BLaER1 treated with 17β-estradiol and CSF1 and Interleukin-3, amounts not matched to agents 10 nM and 100 nM (cell line): ENCODE measurements at regions not wholly inside any gene's neighbourhood (a gene's known extent, or its start where the extent isn't known, plus 50 kb on each side); places are given as distances from the start of the nearest gene placed in this dataset.
"Not testable (repeated sequence)": the region's sequence is repeated elsewhere in the genome, so short reads cannot be mapped to it uniquely, and the experiment has no call there.

Source experiments
- H3K27ac ChIP-seq, 11 experiments: shearing (Covaris generic); formaldehyde crosslinking; 2 replicates each; pipeline ENCODE4 v1.8.1; 2022
- H3K27me3 ChIP-seq, 11 experiments: shearing (Covaris generic); formaldehyde crosslinking; 2 replicates each; pipeline ENCODE4 v1.8.1; 2022
- H3K36me3 ChIP-seq, 11 experiments: shearing (Covaris generic); formaldehyde crosslinking; 2 replicates each; pipeline ENCODE4 v1.8.1; 2022
- H3K4me1 ChIP-seq, 10 experiments: shearing (Covaris generic); formaldehyde crosslinking; 2 replicates each; pipeline ENCODE4 v1.8.1; 2022
- H3K4me2 ChIP-seq, 11 experiments: shearing (Covaris generic); formaldehyde crosslinking; 2 replicates each; pipeline ENCODE4 v1.8.1; 2022
- H3K4me3 ChIP-seq, 10 experiments: shearing (Covaris generic); formaldehyde crosslinking; 2 replicates each; pipeline ENCODE4 v1.8.1; 2022
- H3K9ac ChIP-seq, 11 experiments: shearing (Covaris generic); formaldehyde crosslinking; 2 replicates each; pipeline ENCODE4 v1.8.1; 2022
- H3K9me3 ChIP-seq, 11 experiments: shearing (Covaris generic); formaldehyde crosslinking; replicated peaks in 1 of 11; 2 replicates each; pipeline ENCODE4 v1.8.1; 2022
- H4K20me1 ChIP-seq, 11 experiments: shearing (Covaris generic); formaldehyde crosslinking; 2 replicates each; pipeline ENCODE4 v1.8.1; 2022
- Cebpa-rat ChIP-seq, 11 experiments: shearing (Covaris generic); IDR thresholded peaks; 2 replicates each; pipeline ENCODE4 v1.8.1; 2022

- Histone ChIP-seq H3K9me3 (peaks cover 0 to 32% (median 17%) of the 10 kb centered on the region in 11 experiments; a peak in 8 of 22 replicates), H3K4me1 (peaks cover 24 to 95% (median 69%) of the 10 kb centered on the region in 10 experiments), H3K27ac (peak overlapping the region in 9 of 11 experiments; percentile 61 to 97 (median 82); a peak in 18 of 22 replicates), H3K4me2 (peak overlapping the region in 6 of 11 experiments; percentile 62 to 93 (median 85); a peak in 9 of 22 replicates), H3K36me3 (no peaks in the 10 kb centered on the region), H3K4me3 (no peak overlapping the region), H3K9ac (peak overlapping the region in 4 of 11 experiments; percentile 28 to 89 (median 77); a peak in 5 of 22 replicates), H4K20me1 (no peaks in the 10 kb centered on the region), H3K27me3 (no peaks in the 10 kb centered on the region)
- no peak for TF ChIP-seq Cebpa-rat (IDR thresholded peaks at IDR 0.05)
These were observed 139.7 kb upstream of the TBL1XR1 start for GRCh38 chr3:177336873-177337450.

GRCh38 chr3:177337541-177338331 is 140.5 kb upstream of the TBL1XR1 start:
- no peak for TF ChIP-seq Cebpa-rat (IDR thresholded peaks at IDR 0.05)
- Histone ChIP-seq H3K4me2 (peak overlapping the region in 8 of 11 experiments; percentile 5 to 93 (median 53); a peak in 13 of 22 replicates), H3K4me1 (peaks cover 21 to 99% (median 62%) of the 10 kb centered on the region in 10 experiments)

GRCh38 chr3:177338697-177339219 is 141.5 kb upstream of the TBL1XR1 start:
- Histone ChIP-seq H3K4me1 (peaks cover 13 to 99% (median 51%) of the 10 kb centered on the region in 10 experiments), H3K4me2 (peak overlapping the region in 10 of 11 experiments; percentile 1 to 93 (median 38); a peak in 17 of 22 replicates), H3K27ac (peak overlapping the region; percentile 30 to 97 (median 77); a peak in 21 of 22 replicates)

More at GRCh38 chr3:177337541-177338331, 140.5 kb upstream of the TBL1XR1 start:
- Histone ChIP-seq H3K27me3 (no peaks in the 10 kb centered on the region), H3K36me3 (no peaks in the 10 kb centered on the region), H3K4me3 (no peak overlapping the region), H3K9ac (peak overlapping the region in 6 of 11 experiments; percentile 27 to 89 (median 64); a peak in 11 of 22 replicates), H3K27ac (peak overlapping the region; percentile 30 to 97 (median 77); a peak in 18 of 22 replicates), H4K20me1 (no peaks in the 10 kb centered on the region), H3K9me3 (peaks cover 0 to 32% (median 17%) of the 10 kb centered on the region in 11 experiments; a peak in 8 of 22 replicates)

GRCh38 chr3:177339220-177339703 is 142.0 kb upstream of the TBL1XR1 start:
- Histone ChIP-seq H3K27ac (peak overlapping the region; percentile 30 to 97 (median 77); a peak in 21 of 22 replicates), H3K4me2 (peak overlapping the region in 9 of 11 experiments; percentile 16 to 93 (median 38); a peak in 16 of 22 replicates), H3K9ac (peak overlapping the region in 7 of 11 experiments; percentile 10 to 72 (median 61); a peak in 12 of 22 replicates), H3K4me1 (peaks cover 8 to 100% (median 46%) of the 10 kb centered on the region in 10 experiments), H3K9me3 (peaks cover 0 to 32% (median 17%) of the 10 kb centered on the region in 11 experiments; a peak in 8 of 22 replicates)
- H4K20me1 ChIP-seq, H3K36me3 ChIP-seq, H3K4me3 ChIP-seq, H3K27me3 ChIP-seq: not testable (repeated sequence)

More at GRCh38 chr3:177338697-177339219, 141.5 kb upstream of the TBL1XR1 start:
- Histone ChIP-seq H3K36me3 (no peaks in the 10 kb centered on the region), H3K27me3 (no peaks in the 10 kb centered on the region), H3K9ac (peak overlapping the region in 7 of 11 experiments; percentile 10 to 72 (median 64); a peak in 12 of 22 replicates), H3K9me3 (peaks cover 0 to 32% (median 17%) of the 10 kb centered on the region in 11 experiments; a peak in 8 of 22 replicates), H4K20me1 (no peaks in the 10 kb centered on the region), H3K4me3 (no peak overlapping the region)
- peak in 10 of 11 experiments; percentile 17 to 97 (median 85); a peak in 16 of 22 replicates for TF ChIP-seq Cebpa-rat (IDR thresholded peaks at IDR 0.05)

GRCh38 chr3:177340243-177340830 is 143.1 kb upstream of the TBL1XR1 start:
- H3K9me3 ChIP-seq: peaks cover 0 to 32% (median 17%) of the 10 kb centered on the region in 11 experiments; a peak in 8 of 22 replicates
- TF ChIP-seq Cebpa-rat (IDR thresholded peaks at IDR 0.05): no peak
- no peaks in the 10 kb centered on the region for H3K27me3 ChIP-seq
- peak overlapping the region in 8 of 11 experiments; percentile 16 to 97 (median 84); a peak in 13 of 22 replicates for H3K27ac ChIP-seq
- no peaks in the 10 kb centered on the region for H3K36me3 ChIP-seq
- H3K4me1 ChIP-seq: peaks cover 13 to 100% (median 45%) of the 10 kb centered on the region in 10 experiments
- peak overlapping the region in 3 of 11 experiments; percentile 50 to 72 (median 54); a peak in 6 of 22 replicates for H3K9ac ChIP-seq
- H3K4me2 ChIP-seq: peak overlapping the region in 3 of 11 experiments; percentile 85 to 93 (median 86); a peak in 6 of 22 replicates
- no peaks in the 10 kb centered on the region for H4K20me1 ChIP-seq
- no peak overlapping the region for H3K4me3 ChIP-seq

- no peaks in the 10 kb centered on the region for H3K36me3 ChIP-seq
- H3K27me3 ChIP-seq: no peaks in the 10 kb centered on the region
- H3K9me3 ChIP-seq: peaks cover 0 to 31% (median 15%) of the 10 kb centered on the region in 11 experiments; a peak in 8 of 22 replicates
- H3K4me3 ChIP-seq: no peak overlapping the region
- H3K4me1 ChIP-seq: peaks cover 17 to 100% (median 43%) of the 10 kb centered on the region in 10 experiments
- H4K20me1 ChIP-seq: no peaks in the 10 kb centered on the region
- peak overlapping the region in 6 of 11 experiments; percentile 30 to 97 (median 68); a peak in 8 of 22 replicates for H3K27ac ChIP-seq
- no peak for TF ChIP-seq Cebpa-rat (IDR thresholded peaks at IDR 0.05)
- peak overlapping the region in 3 of 11 experiments; percentile 5 to 79 (median 73); a peak in 5 of 22 replicates for H3K4me2 ChIP-seq
- H3K9ac ChIP-seq: no peak overlapping the region
These were observed 144.6 kb upstream of the TBL1XR1 start for GRCh38 chr3:177341736-177342419.

- no peak for TF ChIP-seq Cebpa-rat (IDR thresholded peaks at IDR 0.05)
- Histone ChIP-seq H3K4me2 (peak overlapping the region in 3 of 11 experiments; percentile 25 to 79 (median 73); a peak in 5 of 22 replicates), H3K27ac (peak overlapping the region in 6 of 11 experiments; percentile 26 to 95 (median 68); a peak in 11 of 22 replicates), H3K9me3 (peaks cover 0 to 22% (median 12%) of the 10 kb centered on the region in 11 experiments; a peak in 9 of 22 replicates), H4K20me1 (no peaks in the 10 kb centered on the region), H3K36me3 (no peaks in the 10 kb centered on the region), H3K4me1 (peaks cover 17 to 100% (median 34%) of the 10 kb centered on the region in 10 experiments), H3K27me3 (no peaks in the 10 kb centered on the region), H3K9ac (peak overlapping the region in 1 of 11 experiments; percentile 4; a peak in 3 of 22 replicates), H3K4me3 (no peak overlapping the region)
These were observed 145.9 kb upstream of the TBL1XR1 start for GRCh38 chr3:177343122-177343625.
